ENCODE measurements at regions not wholly inside any gene's neighbourhood (a gene's known extent, or its start where the extent isn't known, plus 50 kb on each side); places are given as distances from the start of the nearest gene placed in this dataset.

- no peak for TF ChIP-seq MAX (IDR thresholded peaks at IDR 0.05)
- TF ChIP-seq RAD21 (IDR thresholded peaks at IDR 0.05; ENCODE audit: low read depth), result no peak
- no peak for TF ChIP-seq EP300 (IDR thresholded peaks at IDR 0.05; ENCODE audit: borderline replicate concordance)
- TF ChIP-seq CEBPB (IDR thresholded peaks at IDR 0.05), result no peak
- no peak for TF ChIP-seq TCF12 (IDR thresholded peaks at IDR 0.05; ENCODE audit: low read depth)
- no peak for TF ChIP-seq REST (IDR thresholded peaks at IDR 0.05; ENCODE audit: low read depth)
- no peak for TF ChIP-seq NFIC (IDR thresholded peaks at IDR 0.05)
- TF ChIP-seq FOXM1 (IDR thresholded peaks at IDR 0.05; ENCODE audit: borderline replicate concordance, low read depth), result no peak
- TF ChIP-seq ZBTB7A (IDR thresholded peaks at IDR 0.05; ENCODE audit: low read depth), result no peak
- no peak for TF ChIP-seq EGR1 (IDR thresholded peaks at IDR 0.05)
- no peak for TF ChIP-seq TAF1 (IDR thresholded peaks at IDR 0.05; ENCODE audit: low read depth)
- no peak for TF ChIP-seq TEAD4 (IDR thresholded peaks at IDR 0.05)
These were observed 118.9 kb upstream of the KLF14 start for GRCh38 chr7:130852867-130853266.

- TF ChIP-seq EP300 (IDR thresholded peaks at IDR 0.05; ENCODE audit: borderline replicate concordance), result peak; percentile 81; the same call in 1 of the 2 replicates
- TF ChIP-seq REST (IDR thresholded peaks at IDR 0.05; ENCODE audit: low read depth), result no peak
- no peak for TF ChIP-seq CREB1 (IDR thresholded peaks at IDR 0.05; ENCODE audit: low read depth)
- TF ChIP-seq EGR1 (IDR thresholded peaks at IDR 0.05), result no peak
- TF ChIP-seq ZBTB7A (IDR thresholded peaks at IDR 0.05; ENCODE audit: low read depth), result no peak
- TF ChIP-seq FOXM1 (IDR thresholded peaks at IDR 0.05; ENCODE audit: borderline replicate concordance, low read depth), result peak; percentile 77; the same call in 1 of the 2 replicates
- TF ChIP-seq TEAD4 (IDR thresholded peaks at IDR 0.05), result peak; percentile 74
- no peak for TF ChIP-seq USF1 (IDR thresholded peaks at IDR 0.05)
- TF ChIP-seq TCF12 (IDR thresholded peaks at IDR 0.05; ENCODE audit: low read depth), result peak; percentile 76
- TF ChIP-seq NFIC (IDR thresholded peaks at IDR 0.05), result peak; percentile 38; the same call in 1 of the 2 replicates
- TF ChIP-seq YY1 (IDR thresholded peaks at IDR 0.05; ENCODE audit: low read depth), result no peak
- no peak for TF ChIP-seq RAD21 (IDR thresholded peaks at IDR 0.05; ENCODE audit: low read depth)
- TF ChIP-seq CEBPB (IDR thresholded peaks at IDR 0.05), result no peak
- TF ChIP-seq TAF1 (IDR thresholded peaks at IDR 0.05; ENCODE audit: low read depth), result no peak
- no peak; the same call in 1 of the 2 replicates for TF ChIP-seq MAX (IDR thresholded peaks at IDR 0.05)
These were observed 119.7 kb upstream of the KLF14 start for GRCh38 chr7:130853503-130854279.

- no peak for TF ChIP-seq TEAD4 (IDR thresholded peaks at IDR 0.05)
- no peak for TF ChIP-seq EGR1 (IDR thresholded peaks at IDR 0.05)
- no peak for TF ChIP-seq USF1 (IDR thresholded peaks at IDR 0.05)
- no peak for TF ChIP-seq EP300 (IDR thresholded peaks at IDR 0.05; ENCODE audit: borderline replicate concordance)
- TF ChIP-seq MAX (IDR thresholded peaks at IDR 0.05), result no peak
- no peak for TF ChIP-seq ZBTB7A (IDR thresholded peaks at IDR 0.05; ENCODE audit: low read depth)
- TF ChIP-seq TAF1 (IDR thresholded peaks at IDR 0.05; ENCODE audit: low read depth), result no peak
- no peak for TF ChIP-seq TCF12 (IDR thresholded peaks at IDR 0.05; ENCODE audit: low read depth)
- TF ChIP-seq FOXM1 (IDR thresholded peaks at IDR 0.05; ENCODE audit: borderline replicate concordance, low read depth), result no peak
- TF ChIP-seq CEBPB (IDR thresholded peaks at IDR 0.05), result no peak
- TF ChIP-seq REST (IDR thresholded peaks at IDR 0.05; ENCODE audit: low read depth), result no peak
- no peak for TF ChIP-seq RAD21 (IDR thresholded peaks at IDR 0.05; ENCODE audit: low read depth)
- TF ChIP-seq NFIC (IDR thresholded peaks at IDR 0.05), result no peak
- no peak for TF ChIP-seq CREB1 (IDR thresholded peaks at IDR 0.05; ENCODE audit: low read depth)
- no peak for TF ChIP-seq YY1 (IDR thresholded peaks at IDR 0.05; ENCODE audit: low read depth)
These were observed 120.5 kb upstream of the KLF14 start for GRCh38 chr7:130854481-130854880.

Measured in Ishikawa (cell line).